ENCODE measurements at regions not wholly inside any gene's neighbourhood (a gene's known extent, or its start where the extent isn't known, plus 50 kb on each side); places are given as distances from the start of the nearest gene placed in this dataset.

DNA sequence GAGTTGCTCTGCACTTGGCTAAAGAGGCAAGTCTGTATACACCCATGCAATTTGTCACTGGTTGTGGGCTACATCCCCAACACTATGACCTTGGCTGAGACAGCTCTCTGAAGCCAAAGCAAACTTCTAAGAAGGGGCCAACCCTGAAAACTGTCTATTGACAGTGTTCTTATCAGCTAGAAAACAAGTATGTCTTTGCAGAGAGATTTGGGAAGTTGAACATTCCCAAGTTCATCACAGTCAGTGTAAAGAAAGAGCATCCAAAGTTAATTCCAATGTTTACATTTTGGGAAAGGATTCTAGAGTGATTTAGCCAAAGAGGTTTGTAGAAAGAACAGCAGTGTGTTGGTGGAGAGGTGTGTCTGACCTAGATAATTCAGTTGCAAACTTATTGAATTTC is 711.1 kb upstream of the CHD1 start:
- H3K9me3 Mint-ChIP-seq, result peaks cover 0 to 3% of the 10 kb centered on the region in 2 experiments; a peak in 1 of 5 replicates
- no peak overlapping the region for H2BK120ac ChIP-seq (ENCODE audit: low read depth, low read length, poor library complexity, severe bottlenecking)
- H3K79me1 ChIP-seq (ENCODE audit: insufficient read depth, low read depth, low read length, poor library complexity, severe bottlenecking), result no peaks in the 10 kb centered on the region
- H3K36me3 Mint-ChIP-seq (ENCODE audit: insufficient read depth in 1 of 3, low read depth in 3 of 3), result no peaks in the 10 kb centered on the region
- H4K91ac ChIP-seq (ENCODE audit: insufficient read length, low read depth, low read length), result no peak overlapping the region
- no peak overlapping the region for H3K4me2 ChIP-seq (ENCODE audit: insufficient read depth, insufficient read length, low read length)
- H4K8ac ChIP-seq (replicated peaks; ENCODE audit: insufficient read length, low read depth, low read length), result no peak overlapping the region
- H3K14ac ChIP-seq (ENCODE audit: insufficient read depth, low read length), result no peak overlapping the region
- H3K9me3 ChIP-seq (ENCODE audit: control insufficient read depth, low read depth, low read length), result no peaks in the 10 kb centered on the region
- no peak for TF ChIP-seq CTCF (conservative IDR thresholded peaks at IDR 0.05)
- H3K27ac ChIP-seq (ENCODE audit: insufficient read length, low read depth, low read length), result no peak overlapping the region
- no peaks in the 10 kb centered on the region for H3K23me2 ChIP-seq (ENCODE audit: insufficient read length, low read depth, low read length, poor library complexity, severe bottlenecking)
- H3K27ac Mint-ChIP-seq, result no peak overlapping the region
- no peak overlapping the region for H4K5ac ChIP-seq (ENCODE audit: insufficient read length, low read depth, low read length)
- H3K27me3 ChIP-seq (ENCODE audit: insufficient read depth, low read length), result no peaks in the 10 kb centered on the region
- H3K4ac ChIP-seq (ENCODE audit: low read depth, low read length), result no peak overlapping the region
- H3K9ac ChIP-seq (ENCODE audit: extremely low read depth, insufficient read length, low read length), result no peak overlapping the region
- H2AK5ac ChIP-seq (ENCODE audit: insufficient read length, low read length), result no peak overlapping the region
- no peaks in the 10 kb centered on the region for H3K4me1 Mint-ChIP-seq
- no peaks in the 10 kb centered on the region for H3K79me2 ChIP-seq (ENCODE audit: insufficient read depth, low read length)
- H3K18ac ChIP-seq (ENCODE audit: insufficient read length, low read depth, low read length), result no peak overlapping the region
- no peak overlapping the region for H3K56ac ChIP-seq (ENCODE audit: insufficient read length, low read depth, low read length)
- no peaks in the 10 kb centered on the region for H4K20me1 ChIP-seq (ENCODE audit: control insufficient read depth, insufficient read depth, insufficient read length)
- H2BK5ac ChIP-seq (ENCODE audit: insufficient read length, low read length), result no peak overlapping the region
- no peaks in the 10 kb centered on the region for H3K27me3 Mint-ChIP-seq (ENCODE audit: low read depth)
- H2BK15ac ChIP-seq (ENCODE audit: low read depth, low read length), result no peak overlapping the region
- H3K23ac ChIP-seq (ENCODE audit: insufficient read length, low read depth, low read length), result no peak overlapping the region
- H2BK12ac ChIP-seq (ENCODE audit: insufficient read length, low read depth, low read length), result no peak overlapping the region
- no peak for DNase-seq
- H2AFZ ChIP-seq (ENCODE audit: low read length), result no peak overlapping the region
- H3K4me1 ChIP-seq (ENCODE audit: insufficient read depth, low read length), result no peaks in the 10 kb centered on the region
- no peak overlapping the region for H2BK20ac ChIP-seq (ENCODE audit: low read depth, low read length, poor library complexity, severe bottlenecking)
- H3T11ph ChIP-seq (ENCODE audit: low read length), result no peak overlapping the region
- H3K4me3 Mint-ChIP-seq, result no peak overlapping the region
